GM12865 (cell line): ENCODE measurements at regions not wholly inside any gene's neighbourhood (a gene's known extent, or its start where the extent isn't known, plus 50 kb on each side); places are given as distances from the start of the nearest gene placed in this dataset.

Experiments used
- DNase-seq: peaks from one replicate; pipeline ENCODE4 v3.0.0; 2010; ENCODE audit warnings: low read depth
- H3K4me3 ChIP-seq: 2 replicates; pipeline ENCODE4 v1.5.1; 2011; ENCODE audit warnings: mild to moderate bottlenecking, low read depth, low read length, control low read depth
- CTCF ChIP-seq: IDR thresholded peaks from 2 replicates; pipeline ENCODE4 v1.5.1; 2011; ENCODE audit warnings: low read length, control low read depth, low read depth, inconsistent platforms; ENCODE audit not compliant: insufficient read depth; ENCODE audit errors: missing control alignments

DNA sequence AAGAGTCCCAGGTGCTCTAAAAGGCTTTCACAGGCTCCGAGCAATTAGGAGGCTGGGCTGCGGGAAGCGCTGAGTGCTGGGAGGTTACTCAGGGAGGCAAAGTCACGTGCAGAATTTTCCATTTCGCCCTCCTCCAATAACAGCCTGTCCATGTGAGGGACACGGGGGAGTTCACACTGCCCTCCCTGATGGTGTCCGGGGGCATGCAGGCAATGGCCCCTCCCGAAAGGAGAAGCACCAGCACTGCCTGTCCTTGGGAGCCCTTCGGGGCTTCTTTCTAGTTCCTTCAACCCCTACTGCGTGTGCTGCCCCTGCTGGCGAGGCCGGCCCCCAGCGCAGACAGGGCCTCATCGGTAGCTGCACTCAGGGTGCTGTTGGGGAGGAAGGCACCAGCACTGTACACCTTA, 63.1 kb upstream of the HPCAL1 start:
- DNase-seq = peak; percentile 11
- TF ChIP-seq CTCF = peak; percentile 19
- no peak overlapping the region for H3K4me3 ChIP-seq

- H3K4me3 ChIP-seq = no peak overlapping the region
- DNase-seq = no peak
- no peak for TF ChIP-seq CTCF
These were observed 62.5 kb upstream of the HPCAL1 start for GRCh38 chr2:10240161-10240681.

DNA sequence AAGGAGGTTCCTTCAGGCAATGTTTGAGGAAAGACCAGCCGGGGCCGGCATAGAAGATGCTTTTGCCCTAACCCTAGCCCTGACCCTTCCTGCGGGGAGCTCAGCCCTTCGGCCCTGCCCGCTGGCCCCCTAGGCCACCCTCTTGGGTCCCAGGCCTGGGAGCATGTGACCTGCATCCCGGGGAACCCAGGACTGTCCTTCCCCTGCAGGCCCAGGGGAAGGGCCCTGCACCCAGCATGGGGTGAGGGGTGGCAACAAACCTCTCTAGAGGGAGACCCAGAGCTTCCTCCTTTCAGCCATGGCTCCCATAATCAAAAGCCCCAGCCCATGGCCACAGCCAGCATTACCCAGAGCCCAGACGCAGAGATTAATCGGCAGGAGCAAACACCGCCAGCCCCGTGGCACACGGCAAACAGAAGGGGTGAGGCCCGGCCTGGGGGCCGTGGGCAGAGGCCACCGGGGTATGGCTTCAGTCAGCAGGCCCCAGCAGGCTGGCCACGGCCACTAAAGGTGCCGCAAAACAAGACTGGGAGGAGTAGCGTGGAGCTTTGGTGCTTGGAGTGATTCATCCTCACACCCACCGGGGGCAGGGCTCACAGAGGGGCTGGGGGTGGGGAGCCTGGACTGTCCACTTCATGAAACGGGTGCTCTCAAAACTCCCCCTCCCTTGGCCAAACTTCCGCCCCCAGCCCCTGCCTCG, 61.6 kb upstream of the HPCAL1 start:
- no peak for DNase-seq
- no peak for TF ChIP-seq CTCF
- no peak overlapping the region for H3K4me3 ChIP-seq

- no peak overlapping the region for H3K4me3 ChIP-seq
- TF ChIP-seq CTCF = no peak
- DNase-seq = no peak
These were observed 60.9 kb upstream of the HPCAL1 start for GRCh38 chr2:10241641-10242430.

DNA sequence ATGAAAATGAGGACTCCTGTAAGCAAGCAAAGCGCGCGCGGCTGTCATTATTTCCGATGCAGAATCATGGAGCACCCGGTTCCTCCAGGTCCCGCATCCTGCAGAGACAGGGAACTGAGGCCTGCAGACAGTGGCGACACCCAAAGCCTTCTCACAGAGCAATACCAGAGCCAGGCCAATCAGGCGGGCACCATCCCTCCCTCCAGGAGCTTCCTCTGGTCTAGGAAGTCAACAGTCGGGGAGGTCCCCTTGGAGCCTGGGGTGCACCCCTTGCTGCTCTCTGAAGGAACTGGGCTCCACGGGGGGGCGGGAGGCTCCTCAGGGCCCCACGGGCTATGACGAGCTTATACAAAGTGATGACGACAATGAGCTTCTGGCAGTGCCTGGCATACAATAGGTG, 60.3 kb upstream of the HPCAL1 start:
- H3K4me3 ChIP-seq = no peak overlapping the region
- TF ChIP-seq CTCF = no peak
- DNase-seq = no peak

GRCh38 chr2:10242998-10243925, 59.4 kb upstream of the HPCAL1 start:
- no peak overlapping the region for H3K4me3 ChIP-seq
- no peak for DNase-seq
- no peak for TF ChIP-seq CTCF
